Esophagus mucosa (tissue), 1 donor: ENCODE measurements at regions not wholly inside any gene's neighbourhood (a gene's known extent, or its start where the extent isn't known, plus 50 kb on each side); places are given as distances from the start of the nearest gene placed in this dataset.

Experiments used
- ATAC-seq: fragments of 200-7000 bp; cut with Tn5 transposase; one replicate; pipeline ENCODE4 v1.9.1; 2020
- donor health status: DM: yes; HTN: yes; CAD: no.

DNA sequence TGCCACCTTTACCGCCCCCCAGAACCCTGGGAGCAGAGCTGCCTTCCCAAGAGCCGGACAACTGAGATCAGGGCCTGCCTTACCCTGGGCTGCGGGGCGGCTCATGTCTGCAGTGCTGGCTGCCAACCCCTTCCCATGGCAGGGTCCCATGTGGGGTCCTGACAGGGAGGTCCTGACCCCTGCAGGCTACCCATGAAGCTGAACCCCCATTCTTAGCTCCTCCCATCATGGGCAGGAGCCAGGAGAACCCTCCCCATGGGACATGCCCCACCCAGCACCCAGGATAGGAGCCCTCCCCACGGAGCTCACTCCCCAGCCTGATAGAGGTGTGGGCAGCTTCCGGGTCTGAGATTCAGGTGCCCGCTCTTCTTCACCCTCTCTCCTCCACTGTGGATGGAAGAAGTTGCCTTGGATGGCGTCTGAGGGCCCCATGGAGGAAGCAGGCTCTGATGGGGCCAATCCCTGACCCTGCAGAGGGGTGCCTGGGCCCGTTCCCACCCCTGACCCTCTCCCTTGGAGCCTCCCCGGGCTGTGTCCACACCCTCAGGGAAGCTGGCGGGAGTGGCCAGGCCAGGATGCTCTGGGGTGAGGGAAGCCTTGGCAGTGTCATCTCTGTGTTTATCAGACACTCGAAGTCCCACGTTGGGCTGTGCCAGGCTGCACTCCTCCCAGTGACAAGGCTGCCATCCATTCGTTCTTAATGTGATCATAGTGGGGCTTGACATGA is 1508.2 kb downstream of the BRD1 start:
- ATAC-seq = no peak

DNA sequence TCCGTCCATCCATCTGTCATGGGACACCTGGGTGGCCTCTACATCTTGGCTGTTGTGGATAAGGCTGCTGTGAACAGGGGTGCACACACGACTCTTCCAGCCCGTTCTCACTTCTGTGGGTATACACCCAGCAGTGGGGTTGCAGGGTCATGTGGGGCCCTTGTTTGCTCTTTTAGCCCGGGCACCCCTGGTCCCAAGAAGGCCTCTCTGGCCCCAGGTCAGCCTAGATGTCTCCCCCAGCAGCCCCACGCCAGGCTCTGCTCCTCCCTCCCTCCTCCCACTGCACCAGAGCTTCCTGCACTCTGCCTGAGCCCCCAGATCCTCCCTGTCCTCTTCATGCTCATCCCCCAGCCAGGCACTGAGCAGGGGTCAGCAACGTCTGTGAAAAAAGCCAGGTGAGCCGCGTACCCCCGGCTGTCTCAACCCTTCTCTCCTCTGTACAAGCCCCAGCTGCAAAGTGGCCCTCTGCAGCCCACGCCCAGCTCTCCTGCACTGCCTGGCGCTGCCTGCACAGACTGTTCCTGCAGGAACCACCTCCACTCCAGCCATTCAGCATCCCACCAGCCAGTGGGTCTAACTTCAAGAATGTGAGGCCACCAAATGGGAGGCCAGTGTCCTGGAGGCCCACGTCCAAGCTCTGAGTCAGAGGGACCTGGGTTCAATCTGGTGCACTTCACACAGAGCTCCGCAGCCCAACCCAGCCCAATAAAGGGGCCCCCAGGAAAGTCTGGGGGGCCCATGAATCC is 1508.9 kb downstream of the BRD1 start:
- no peak for ATAC-seq

DNA sequence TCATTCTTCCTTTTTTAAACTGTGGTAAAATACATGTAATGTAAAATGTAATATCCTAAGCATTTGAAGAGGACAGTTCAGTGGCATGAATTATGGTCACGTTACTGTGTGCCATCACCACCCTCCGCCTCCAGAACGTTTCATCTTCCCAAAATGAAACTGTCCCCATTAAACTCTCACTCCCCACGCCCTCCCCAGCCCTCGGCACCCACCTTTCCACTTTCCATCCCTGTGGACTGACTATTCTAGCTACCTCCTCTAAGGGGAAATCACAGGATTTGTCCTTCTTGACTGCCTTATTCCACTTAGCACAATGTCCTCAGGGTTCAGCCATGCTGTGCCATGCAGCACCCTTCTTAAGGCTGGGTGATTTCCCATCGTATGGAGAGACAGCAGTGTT is 1509.5 kb downstream of the BRD1 start:
- ATAC-seq = no peak

DNA sequence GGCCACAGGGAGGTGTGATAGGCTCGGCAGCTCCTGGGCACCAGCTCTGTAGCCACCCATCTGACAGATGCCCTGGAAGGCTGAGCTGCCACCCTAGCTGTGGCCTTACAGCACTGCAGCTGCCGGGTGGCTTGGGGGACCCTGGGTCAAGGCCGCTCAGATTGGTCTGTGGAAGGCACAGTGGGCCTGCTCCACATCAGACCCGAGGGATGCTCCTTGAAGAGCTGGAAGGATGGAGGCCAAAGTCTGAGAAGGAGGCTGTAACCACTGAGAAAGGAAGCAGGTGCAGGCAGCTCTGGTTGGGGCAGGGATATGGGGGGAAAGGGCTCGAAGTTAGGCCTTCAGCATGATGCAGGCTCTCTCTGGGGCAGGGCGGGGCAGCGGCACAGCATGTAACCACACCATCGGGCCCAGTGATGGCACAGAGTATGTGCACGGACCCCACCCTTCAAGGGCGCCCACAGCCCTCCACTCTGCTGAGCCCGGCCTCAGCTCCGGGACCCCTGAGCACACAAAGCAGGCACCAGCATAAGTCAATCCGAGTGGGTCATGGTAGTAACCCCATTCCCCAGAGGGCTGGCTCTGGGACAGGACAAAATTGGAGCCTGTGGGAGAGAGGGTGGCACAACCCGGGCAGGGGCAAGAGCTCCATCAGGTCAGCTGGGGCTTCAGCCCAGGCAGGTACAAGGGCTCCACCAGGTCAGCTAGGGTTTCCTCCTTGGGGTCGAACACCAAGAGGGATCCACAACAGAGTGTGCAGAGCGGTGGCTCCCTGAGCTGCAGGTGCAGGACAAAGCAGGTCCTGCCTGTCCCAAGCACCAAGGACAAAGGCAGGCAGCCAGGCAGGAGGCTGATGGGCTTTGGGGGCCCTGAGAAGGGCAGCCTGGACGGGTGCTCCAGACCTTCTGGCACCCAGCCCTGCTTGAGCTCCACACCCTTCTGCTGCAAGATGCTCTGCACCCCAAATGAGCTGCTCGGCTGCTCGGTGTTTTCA is 1511.1 kb downstream of the BRD1 start:
- no peak for ATAC-seq

DNA sequence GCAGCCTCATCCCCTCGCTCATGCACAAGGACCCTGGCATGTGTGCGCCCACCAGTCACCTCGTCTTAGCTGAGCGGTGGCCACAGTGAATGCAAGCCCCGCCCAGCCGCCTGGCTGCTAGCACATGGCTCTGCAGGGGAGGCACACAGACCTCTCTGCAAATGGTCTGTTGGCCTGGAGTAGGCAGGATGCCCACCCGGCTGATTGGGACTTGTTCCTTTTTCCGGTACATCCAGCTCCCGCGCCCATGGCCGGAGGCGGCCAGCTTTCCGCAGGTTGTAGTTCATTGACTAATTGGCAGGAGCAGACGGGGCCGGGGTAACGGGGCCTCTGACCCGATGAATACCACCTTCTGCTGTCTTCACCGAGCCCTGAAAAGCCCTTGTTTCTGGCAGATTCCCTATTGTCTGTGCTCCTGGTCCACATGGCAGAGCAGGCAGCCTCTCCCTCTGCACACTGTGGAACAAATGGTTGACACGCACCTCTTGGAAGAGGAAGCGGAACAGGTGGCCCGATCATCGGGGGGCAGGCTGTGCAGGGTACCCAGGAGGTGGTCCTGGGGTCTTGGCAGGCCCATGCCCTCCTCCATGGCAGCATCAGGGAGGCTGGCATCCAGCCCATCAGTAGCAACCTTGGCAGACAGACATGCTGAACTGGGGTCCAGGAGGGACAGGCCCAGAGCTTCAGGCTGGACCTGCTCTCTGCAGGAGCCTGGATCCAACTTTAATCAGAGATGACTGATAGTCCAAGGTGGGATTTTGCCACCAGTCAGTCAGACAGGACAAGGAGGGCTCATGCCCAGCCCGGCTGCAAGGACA is 1512.0 kb downstream of the BRD1 start:
- no peak for ATAC-seq

GRCh38 chr22:48314073-48314472 is 1513.6 kb downstream of the BRD1 start:
- no peak for ATAC-seq

- no peak for ATAC-seq
These were observed 1514.4 kb downstream of the BRD1 start for GRCh38 chr22:48313175-48313830.

DNA sequence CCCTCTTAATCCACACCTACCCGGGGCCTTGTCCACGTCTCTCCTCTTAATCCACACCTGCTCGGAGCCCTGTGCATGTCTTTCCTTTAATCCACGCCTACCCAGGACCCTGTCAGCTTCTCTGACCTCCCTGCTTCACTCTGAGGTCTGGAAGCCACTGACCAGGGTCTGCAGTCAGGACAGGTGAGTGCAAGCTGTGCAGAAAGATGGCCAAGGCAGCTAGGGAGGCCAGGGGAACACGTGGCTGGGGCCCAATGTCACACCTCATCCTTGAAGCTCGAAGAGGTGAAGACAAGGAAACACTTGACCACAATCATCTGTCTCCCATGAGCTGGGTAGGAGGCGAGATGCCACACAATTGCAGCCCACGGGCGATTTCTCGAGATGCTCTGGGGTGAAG is 1516.9 kb downstream of the BRD1 start:
- ATAC-seq = no peak

DNA sequence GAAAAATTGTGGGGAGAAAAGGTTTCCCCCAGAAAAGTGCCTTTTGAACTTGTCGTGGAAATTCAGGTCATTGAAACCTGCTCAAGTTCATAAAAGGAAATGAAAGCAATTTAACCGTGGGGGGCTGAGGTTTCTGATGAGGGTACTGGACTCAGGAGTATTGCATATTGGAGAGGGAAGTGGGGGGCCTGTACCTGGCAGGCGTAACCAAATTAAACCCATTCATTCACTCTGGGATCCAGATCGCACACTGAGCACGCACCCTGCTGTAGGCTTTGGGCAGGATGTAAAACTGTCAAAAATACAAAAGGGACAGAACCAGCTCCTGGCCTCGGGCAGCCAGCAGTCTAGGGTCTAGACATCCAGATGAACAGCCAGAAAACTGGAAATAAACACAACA is 1517.4 kb downstream of the BRD1 start:
- no peak for ATAC-seq

DNA sequence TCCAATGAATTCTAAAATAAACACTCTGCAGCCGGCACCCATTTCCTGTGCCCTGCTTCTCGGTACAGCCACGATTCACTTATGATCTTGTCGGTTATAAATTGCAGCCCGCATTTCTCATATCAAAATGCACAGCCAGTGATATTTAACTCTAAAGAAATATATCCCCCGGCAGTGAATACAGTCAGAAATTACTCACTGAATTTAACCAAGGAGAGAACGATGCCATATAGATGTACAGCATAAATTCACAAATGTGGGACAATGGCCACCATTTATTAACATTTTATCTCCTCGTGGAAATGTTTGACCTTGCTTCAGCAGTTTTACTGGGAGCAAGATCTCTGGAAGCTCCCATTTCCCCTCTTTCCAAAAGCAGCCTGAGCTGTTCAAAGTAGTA is 1517.8 kb downstream of the BRD1 start:
- no peak for ATAC-seq

DNA sequence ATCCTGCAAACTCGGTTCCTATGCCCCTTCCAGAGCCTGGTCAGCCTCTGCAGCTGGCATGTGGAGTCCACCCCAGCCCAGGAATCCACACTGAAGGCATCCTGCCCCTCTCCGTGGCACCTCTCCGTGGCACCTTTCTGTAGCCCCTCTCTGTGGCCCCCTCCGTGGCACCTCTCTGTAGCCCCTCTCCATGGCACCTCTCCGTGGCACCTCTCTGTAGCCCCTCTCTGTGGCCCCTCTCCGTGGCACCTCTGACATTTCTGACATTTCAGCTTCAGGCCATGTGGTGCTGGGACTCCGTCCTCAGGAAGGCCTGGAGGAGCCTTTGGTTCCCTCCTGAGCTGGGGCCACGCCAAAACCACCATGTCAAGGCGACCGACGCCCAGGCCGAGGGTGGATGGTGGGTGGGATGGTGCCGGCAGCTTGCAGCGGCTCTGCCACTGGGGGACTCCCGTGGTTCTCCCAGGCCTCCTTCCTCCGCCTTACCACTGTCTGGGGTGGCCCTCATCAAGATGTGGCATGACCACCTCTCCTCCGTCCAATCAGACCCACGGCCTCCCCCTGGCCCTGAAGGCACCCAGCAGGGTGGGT is 1518.5 kb downstream of the BRD1 start:
- no peak for ATAC-seq

DNA sequence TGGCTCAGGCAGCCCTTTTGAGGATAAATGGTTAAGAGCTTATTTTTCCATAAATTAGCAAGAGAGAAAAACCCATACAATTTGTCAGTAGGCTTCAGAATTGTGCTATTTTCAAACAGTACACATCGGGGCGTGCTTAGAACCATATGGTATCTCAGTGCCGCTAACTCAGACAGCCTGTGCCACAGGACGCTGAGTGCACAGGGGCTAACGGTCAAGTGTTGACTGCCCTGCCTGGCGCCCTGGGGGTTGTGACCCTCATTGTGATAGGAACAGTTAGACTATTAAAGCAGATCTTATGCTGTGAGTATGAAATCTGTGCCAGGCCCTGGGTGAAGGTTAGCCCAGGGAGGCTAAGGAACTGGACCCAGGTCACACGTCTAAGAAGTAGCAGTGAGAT is 1519.7 kb downstream of the BRD1 start:
- ATAC-seq = no peak

DNA sequence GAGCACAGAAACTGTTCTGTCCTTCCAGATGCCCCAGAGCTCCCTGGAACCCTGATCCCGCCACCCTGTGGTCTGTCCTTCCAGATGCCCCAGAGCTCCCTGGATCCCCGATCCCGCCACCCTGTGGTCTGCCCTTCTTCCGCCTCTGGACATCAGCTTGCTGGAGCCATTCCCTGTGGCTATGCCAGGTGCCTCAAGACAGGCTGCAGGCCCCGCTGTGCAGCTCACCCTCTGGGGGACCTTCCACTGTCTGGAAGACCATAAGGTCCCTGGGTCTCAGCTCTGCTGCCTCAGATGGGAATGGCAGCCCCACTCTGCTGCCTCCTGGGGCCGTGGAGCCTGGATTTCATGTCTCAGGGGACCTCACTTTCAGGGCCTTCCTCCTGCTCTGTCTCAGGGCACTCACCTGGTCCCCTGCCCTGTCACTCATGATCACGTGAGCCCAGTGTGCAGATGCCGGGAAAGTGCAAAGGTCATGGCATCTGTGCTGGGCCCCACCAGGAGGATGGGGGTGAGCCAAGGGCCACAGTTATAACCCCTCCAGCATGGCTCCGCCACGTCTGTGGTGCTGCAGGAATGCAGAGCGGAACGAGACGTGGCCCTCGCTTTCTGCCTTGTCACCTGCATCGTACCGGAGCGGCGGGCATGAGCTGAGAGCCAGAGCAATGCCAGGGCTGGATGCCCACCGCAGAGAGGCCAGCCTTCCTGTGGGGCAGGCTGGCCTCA is 1520.7 kb downstream of the BRD1 start:
- no peak for ATAC-seq

GRCh38 chr22:48306284-48306683 is 1521.4 kb downstream of the BRD1 start:
- no peak for ATAC-seq

- no peak for ATAC-seq
These were observed 1521.9 kb downstream of the BRD1 start for GRCh38 chr22:48305726-48306235.

- ATAC-seq = no peak
These were observed 1524.3 kb downstream of the BRD1 start for GRCh38 chr22:48303369-48303725.

DNA sequence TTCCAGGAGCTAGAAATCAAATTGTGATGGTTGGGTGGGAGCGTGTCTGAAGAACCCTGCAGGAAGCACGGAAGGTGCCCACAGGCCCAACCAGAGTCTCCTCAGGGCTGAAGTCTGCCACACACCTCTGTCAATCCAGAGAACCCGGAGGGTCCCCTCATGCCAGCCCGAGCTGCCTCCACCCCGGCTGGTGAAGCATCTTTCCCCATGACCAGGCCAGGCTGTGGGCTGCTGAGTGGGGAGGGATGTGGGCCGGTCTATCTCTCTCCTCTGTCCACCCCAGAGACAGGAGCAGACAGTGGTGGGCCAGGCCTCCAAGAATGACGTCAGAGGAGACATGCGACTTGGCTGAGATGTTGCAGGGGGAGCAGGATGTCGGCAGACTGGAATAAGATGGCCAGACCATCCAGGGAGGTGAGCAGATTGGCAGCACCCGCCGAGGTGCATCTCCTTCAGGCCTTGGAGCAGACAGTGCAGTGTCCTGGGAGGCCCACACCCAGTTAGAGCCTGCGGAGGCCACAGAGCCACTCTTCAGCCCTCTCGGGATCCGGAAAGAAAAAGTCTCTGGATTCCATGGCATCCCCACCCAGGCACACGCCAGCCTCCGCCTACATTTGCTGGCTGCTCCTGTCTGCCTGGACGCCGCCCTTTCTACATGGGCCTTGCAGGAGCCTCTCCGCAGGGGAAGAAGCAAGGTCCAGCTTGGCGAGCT is 1524.9 kb downstream of the BRD1 start:
- ATAC-seq = no peak

DNA sequence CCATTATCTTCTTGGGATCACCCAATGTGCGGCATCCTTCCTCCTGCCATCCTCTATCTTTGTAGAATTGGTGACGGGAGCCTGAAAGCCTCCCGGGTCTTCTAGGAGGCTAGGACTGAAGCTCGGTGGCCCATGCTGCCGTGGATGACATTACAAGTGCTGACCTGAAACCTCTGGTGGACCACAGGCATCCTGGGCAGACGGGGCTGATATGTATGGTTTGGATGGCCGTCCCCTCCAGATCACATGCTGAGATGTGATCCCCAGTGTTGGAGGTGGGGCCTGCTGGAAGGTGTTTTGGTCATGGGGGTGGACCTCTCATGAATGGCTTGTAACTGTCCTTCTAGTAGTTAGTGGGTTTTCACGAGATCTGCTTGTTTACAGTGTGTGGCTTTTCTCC is 1525.8 kb downstream of the BRD1 start:
- no peak for ATAC-seq

GRCh38 chr22:48301421-48301820 is 1526.3 kb downstream of the BRD1 start:
- ATAC-seq = no peak

DNA sequence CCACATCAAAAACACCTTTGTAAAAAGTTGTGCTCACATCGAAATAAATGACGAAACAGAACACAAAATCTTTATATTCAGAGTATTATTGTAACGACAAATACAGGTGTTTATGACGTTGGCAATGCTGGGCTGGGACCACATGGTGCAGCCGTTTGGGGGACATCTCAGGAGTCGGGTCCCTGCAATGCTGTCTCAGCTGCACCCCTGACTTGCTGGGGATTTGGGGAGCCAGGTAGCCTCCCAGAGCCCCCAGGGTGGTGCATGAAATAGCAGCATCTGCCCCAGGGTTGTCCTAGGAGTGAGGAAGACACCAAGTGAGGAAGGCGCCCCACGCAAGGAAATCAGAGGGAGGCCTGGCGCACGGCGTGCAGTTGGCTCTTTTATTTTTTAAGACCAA is 1526.8 kb downstream of the BRD1 start:
- ATAC-seq = no peak
